ENCODE measurements at regions not wholly inside any gene's neighbourhood (a gene's known extent, or its start where the extent isn't known, plus 50 kb on each side); places are given as distances from the start of the nearest gene placed in this dataset.
"Not testable (repeated sequence)": the region's sequence is repeated elsewhere in the genome, so short reads cannot be mapped to it uniquely, and the experiment has no call there.

GRCh38 chr15:81807186-81807585, 238.6 kb downstream of the MEX3B start:
- Histone ChIP-seq H3K4me3 (ENCODE audit: severe bottlenecking) (no peak overlapping the region), H3K9me3 (ENCODE audit: severe bottlenecking) (no peaks in the 10 kb centered on the region), H3K27ac (ENCODE audit: poor library complexity, severe bottlenecking) (no peak overlapping the region), H3K36me3 (ENCODE audit: low read depth) (no peaks in the 10 kb centered on the region), H3K27me3 (ENCODE audit: insufficient read depth, poor library complexity, severe bottlenecking) (no peaks in the 10 kb centered on the region), H3K4me1 (ENCODE audit: insufficient read depth, poor library complexity, severe bottlenecking) (no peaks in the 10 kb centered on the region)
- no peak for DNase-seq (ENCODE audit: low spot score)
- no peak for ATAC-seq (ENCODE audit: low read depth)
- TF ChIP-seq CTCF (IDR thresholded peaks at IDR 0.05; ENCODE audit: poor library complexity, severe bottlenecking), result no peak

- no peak for TF ChIP-seq CTCF (IDR thresholded peaks at IDR 0.05; ENCODE audit: poor library complexity, severe bottlenecking)
- no peak overlapping the region for H3K4me3 ChIP-seq (ENCODE audit: severe bottlenecking)
- ATAC-seq (ENCODE audit: low read depth), result no peak
These were observed 249.9 kb downstream of the MEX3B start for GRCh38 chr15:81795899-81796298.

GRCh38 chr15:81792646-81793045, 253.2 kb downstream of the MEX3B start:
- no peak for ATAC-seq (ENCODE audit: low read depth)

More at GRCh38 chr15:81795899-81796298, 249.9 kb downstream of the MEX3B start:
- DNase-seq (ENCODE audit: low spot score), result no peak
- no peaks in the 10 kb centered on the region for H3K9me3 ChIP-seq (ENCODE audit: severe bottlenecking)
- no peaks in the 10 kb centered on the region for H3K4me1 ChIP-seq (ENCODE audit: insufficient read depth, poor library complexity, severe bottlenecking)
- H3K27ac ChIP-seq (ENCODE audit: poor library complexity, severe bottlenecking), result no peak overlapping the region
- H3K27me3 ChIP-seq (ENCODE audit: insufficient read depth, poor library complexity, severe bottlenecking), result peaks cover 16% of the 10 kb centered on the region
- H3K36me3 ChIP-seq (ENCODE audit: low read depth), result no peaks in the 10 kb centered on the region

GRCh38 chr15:81791322-81791721, 254.5 kb downstream of the MEX3B start:
- H3K9me3 ChIP-seq (ENCODE audit: severe bottlenecking); DNase-seq (ENCODE audit: low spot score); H3K4me3 ChIP-seq (ENCODE audit: severe bottlenecking); ATAC-seq (ENCODE audit: low read depth); H3K27ac ChIP-seq (ENCODE audit: poor library complexity, severe bottlenecking); H3K4me1 ChIP-seq (ENCODE audit: insufficient read depth, poor library complexity, severe bottlenecking); H3K36me3 ChIP-seq (ENCODE audit: low read depth): not testable (repeated sequence)
- H3K27me3 ChIP-seq (ENCODE audit: insufficient read depth, poor library complexity, severe bottlenecking), result peaks cover 37% of the 10 kb centered on the region

More at GRCh38 chr15:81792646-81793045, 253.2 kb downstream of the MEX3B start:
- DNase-seq (ENCODE audit: low spot score), result no peak
- Histone ChIP-seq H3K27me3 (ENCODE audit: insufficient read depth, poor library complexity, severe bottlenecking) (peaks cover 24% of the 10 kb centered on the region), H3K27ac (ENCODE audit: poor library complexity, severe bottlenecking) (no peak overlapping the region), H3K36me3 (ENCODE audit: low read depth) (no peaks in the 10 kb centered on the region), H3K4me1 (ENCODE audit: insufficient read depth, poor library complexity, severe bottlenecking) (no peaks in the 10 kb centered on the region), H3K9me3 (ENCODE audit: severe bottlenecking) (no peaks in the 10 kb centered on the region), H3K4me3 (ENCODE audit: severe bottlenecking) (no peak overlapping the region)
- TF ChIP-seq CTCF (IDR thresholded peaks at IDR 0.05; ENCODE audit: poor library complexity, severe bottlenecking), result no peak

- DNase-seq (ENCODE audit: low spot score) (no peak), ATAC-seq (ENCODE audit: low read depth) (no peak)
These were observed 256.4 kb downstream of the MEX3B start for GRCh38 chr15:81789403-81789802.

More at GRCh38 chr15:81789403-81789802, 256.4 kb downstream of the MEX3B start:
- Histone ChIP-seq H3K9me3 (ENCODE audit: severe bottlenecking) (no peaks in the 10 kb centered on the region), H3K27ac (ENCODE audit: poor library complexity, severe bottlenecking) (no peak overlapping the region), H3K27me3 (ENCODE audit: insufficient read depth, poor library complexity, severe bottlenecking) (peaks cover 32% of the 10 kb centered on the region), H3K4me1 (ENCODE audit: insufficient read depth, poor library complexity, severe bottlenecking) (no peaks in the 10 kb centered on the region), H3K4me3 (ENCODE audit: severe bottlenecking) (no peak overlapping the region), H3K36me3 (ENCODE audit: low read depth) (no peaks in the 10 kb centered on the region)
- no peak for TF ChIP-seq CTCF (IDR thresholded peaks at IDR 0.05; ENCODE audit: poor library complexity, severe bottlenecking)

Measured in RWPE2 (cell line).